Smooth muscle cell (in vitro differentiated cells): ENCODE measurements at regions not wholly inside any gene's neighbourhood (a gene's known extent, or its start where the extent isn't known, plus 50 kb on each side); places are given as distances from the start of the nearest gene placed in this dataset.
A peak's percentile ranks its signal among the peaks of the same experiment; 100 is the strongest.

Experiments
- DNase-seq: peaks from one replicate; lab custom pipeline; 2025; ENCODE audit not compliant: unreplicated experiment; lab: John Stamatoyannopoulos, UW
- H2AFZ ChIP-seq: fragments of 200-600 bp; sonication (generic); 2 replicates; pipeline ENCODE4 v1.6.0; 2016; ENCODE audit warnings: antibody characterized with exemption, low read depth, mild to moderate bottlenecking
- H3F3A ChIP-seq: fragments of 200-600 bp; sonication (generic); 2 replicates; pipeline ENCODE4 v1.6.0; 2017; ENCODE audit warnings: antibody characterized with exemption, low read depth
- H3K27ac ChIP-seq: fragments of 200-600 bp; sonication (generic); 2 replicates; pipeline ENCODE4 v1.5.1; 2016; ENCODE audit warnings: low read depth, mild to moderate bottlenecking
- H3K27me3 ChIP-seq: fragments of 200-600 bp; sonication (generic); 2 replicates; pipeline ENCODE4 v1.6.1; 2016; ENCODE audit warnings: low read depth, mild to moderate bottlenecking
- H3K36me3 ChIP-seq: fragments of 200-600 bp; sonication (generic); 2 replicates; pipeline ENCODE4 v1.5.1; 2016; ENCODE audit warnings: low read depth
- H3K4me1 ChIP-seq: fragments of 200-600 bp; sonication (generic); 2 replicates; pipeline ENCODE4 v1.5.1; 2016; ENCODE audit warnings: low read depth
- H3K4me2 ChIP-seq: fragments of 200-600 bp; sonication (generic); 2 replicates; pipeline ENCODE4 v1.6.0; 2016; ENCODE audit warnings: mild to moderate bottlenecking
- H3K4me3 ChIP-seq: fragments of 200-600 bp; sonication (generic); 2 replicates; pipeline ENCODE4 v1.5.1; 2016; ENCODE audit warnings: mild to moderate bottlenecking
- H3K79me2 ChIP-seq: fragments of 200-600 bp; sonication (generic); 2 replicates; pipeline ENCODE4 v1.6.0; 2016; ENCODE audit warnings: low read depth, mild to moderate bottlenecking
- H3K9ac ChIP-seq: fragments of 200-600 bp; sonication (generic); 2 replicates; pipeline ENCODE4 v1.6.0; 2016; ENCODE audit warnings: low read depth
- H3K9me3 ChIP-seq: fragments of 200-600 bp; sonication (generic); replicated peaks from 2 replicates; pipeline ENCODE4 v1.5.1; 2016; ENCODE audit warnings: low read depth
- H4K20me1 ChIP-seq: fragments of 200-600 bp; sonication (generic); 2 replicates; pipeline ENCODE4 v1.6.0; 2016; ENCODE audit warnings: low read depth
- WGBS: methylation state at CpG from one replicate; pipeline ENCODE4 v1.1.7; 2016; ENCODE audit warnings: low lambda C conversion rate; 5-methylcytosine and 5-hydroxymethylcytosine counted together
- TF ChIP-seq, protein P1 (sequence below): fragments of 200-600 bp; sonication (generic); IDR thresholded peaks from 2 replicates; pipeline ENCODE4 v1.5.1; 2017; ENCODE audit warnings: borderline replicate concordance, mild to moderate bottlenecking, antibody characterized with exemption; ENCODE audit not compliant: insufficient read depth, poor library complexity, severe bottlenecking

DNA sequence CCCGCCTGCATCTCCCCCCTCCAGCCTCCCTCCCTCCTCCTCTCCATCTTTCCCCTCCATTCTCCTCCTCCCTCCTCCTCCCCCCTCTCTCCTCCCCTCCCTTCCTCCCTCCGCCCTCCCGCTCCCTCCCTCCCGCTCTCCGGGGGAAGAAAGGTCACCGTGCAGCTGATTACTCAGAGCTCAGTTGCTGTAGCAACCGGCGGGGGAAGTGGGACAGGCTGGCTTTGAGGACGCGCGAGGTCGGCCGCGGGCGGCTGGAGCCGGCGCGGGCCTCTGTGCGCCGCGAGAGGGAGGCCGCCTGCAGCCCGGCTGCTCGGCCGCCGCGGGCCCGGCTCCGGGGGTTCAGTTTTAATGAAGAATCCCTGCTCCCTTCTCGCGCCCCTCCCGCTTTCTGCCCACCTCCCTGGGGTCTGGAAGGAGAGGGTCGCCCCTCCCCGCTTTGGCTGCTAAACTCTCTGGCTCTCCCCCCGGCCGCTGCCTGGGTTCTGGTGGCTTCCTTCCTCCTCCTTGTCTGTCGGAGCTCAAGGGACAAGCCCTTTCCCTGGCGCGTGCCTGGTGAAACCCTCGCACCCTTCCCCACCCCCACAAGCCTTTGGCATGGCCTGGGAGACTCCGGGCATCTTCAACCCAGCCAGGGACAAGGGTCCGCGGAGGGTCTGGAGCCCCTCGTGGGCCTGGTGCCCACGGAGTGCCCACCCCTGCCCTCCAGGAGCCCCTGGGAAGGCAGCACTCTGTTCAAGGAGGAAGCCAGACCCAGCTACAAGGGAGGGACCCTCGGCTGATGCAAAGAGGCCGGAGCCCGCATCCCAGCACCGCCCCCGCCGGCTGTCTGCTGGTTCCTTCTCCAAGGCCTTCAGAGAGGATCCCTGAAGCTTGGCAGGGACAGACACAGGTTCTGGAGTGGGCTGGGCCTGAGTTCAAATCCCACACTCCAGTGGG lies 160.3 kb downstream of the C9orf50 start:
- H3K9ac ChIP-seq: peak overlapping the region; percentile 93
- no peaks in the 10 kb centered on the region for H3K79me2 ChIP-seq
- H3K27ac ChIP-seq: peak overlapping the region; percentile 99
- TF ChIP-seq, protein P1, sequence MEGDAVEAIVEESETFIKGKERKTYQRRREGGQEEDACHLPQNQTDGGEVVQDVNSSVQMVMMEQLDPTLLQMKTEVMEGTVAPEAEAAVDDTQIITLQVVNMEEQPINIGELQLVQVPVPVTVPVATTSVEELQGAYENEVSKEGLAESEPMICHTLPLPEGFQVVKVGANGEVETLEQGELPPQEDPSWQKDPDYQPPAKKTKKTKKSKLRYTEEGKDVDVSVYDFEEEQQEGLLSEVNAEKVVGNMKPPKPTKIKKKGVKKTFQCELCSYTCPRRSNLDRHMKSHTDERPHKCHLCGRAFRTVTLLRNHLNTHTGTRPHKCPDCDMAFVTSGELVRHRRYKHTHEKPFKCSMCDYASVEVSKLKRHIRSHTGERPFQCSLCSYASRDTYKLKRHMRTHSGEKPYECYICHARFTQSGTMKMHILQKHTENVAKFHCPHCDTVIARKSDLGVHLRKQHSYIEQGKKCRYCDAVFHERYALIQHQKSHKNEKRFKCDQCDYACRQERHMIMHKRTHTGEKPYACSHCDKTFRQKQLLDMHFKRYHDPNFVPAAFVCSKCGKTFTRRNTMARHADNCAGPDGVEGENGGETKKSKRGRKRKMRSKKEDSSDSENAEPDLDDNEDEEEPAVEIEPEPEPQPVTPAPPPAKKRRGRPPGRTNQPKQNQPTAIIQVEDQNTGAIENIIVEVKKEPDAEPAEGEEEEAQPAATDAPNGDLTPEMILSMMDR: peak; percentile 7
- peak; percentile 79 for DNase-seq
- H3K9me3 ChIP-seq: no peaks in the 10 kb centered on the region
- H3F3A ChIP-seq: peaks cover 19% of the 10 kb centered on the region
- no peaks in the 10 kb centered on the region for H4K20me1 ChIP-seq
- H3K36me3 ChIP-seq: no peaks in the 10 kb centered on the region
- 3% methylated on average over 45 of the region's 51 CpGs for WGBS
- peak overlapping the region; percentile 86 for H3K4me2 ChIP-seq
- H3K4me1 ChIP-seq: peaks cover 46% of the 10 kb centered on the region
- H3K4me3 ChIP-seq: peak overlapping the region; percentile 43
- H3K27me3 ChIP-seq: no peaks in the 10 kb centered on the region
- H2AFZ ChIP-seq: peak overlapping the region; percentile 68

GRCh38 chr9:129459547-129460322 lies 161.2 kb downstream of the C9orf50 start:
- peaks cover 19% of the 10 kb centered on the region for H3F3A ChIP-seq
- no peaks in the 10 kb centered on the region for H3K36me3 ChIP-seq
- TF ChIP-seq, protein P1: no peak
- 33% methylated on average over 21 of the region's 29 CpGs for WGBS
- H3K4me3 ChIP-seq: no peak overlapping the region
- H3K9me3 ChIP-seq: no peaks in the 10 kb centered on the region
- no peak for DNase-seq
- H4K20me1 ChIP-seq: no peaks in the 10 kb centered on the region
- no peak overlapping the region for H2AFZ ChIP-seq
- peaks cover 46% of the 10 kb centered on the region for H3K4me1 ChIP-seq
- no peak overlapping the region for H3K9ac ChIP-seq
- no peaks in the 10 kb centered on the region for H3K27me3 ChIP-seq
- H3K27ac ChIP-seq: peak overlapping the region; percentile 69
- no peaks in the 10 kb centered on the region for H3K79me2 ChIP-seq
- H3K4me2 ChIP-seq: peak overlapping the region; percentile 11

DNA sequence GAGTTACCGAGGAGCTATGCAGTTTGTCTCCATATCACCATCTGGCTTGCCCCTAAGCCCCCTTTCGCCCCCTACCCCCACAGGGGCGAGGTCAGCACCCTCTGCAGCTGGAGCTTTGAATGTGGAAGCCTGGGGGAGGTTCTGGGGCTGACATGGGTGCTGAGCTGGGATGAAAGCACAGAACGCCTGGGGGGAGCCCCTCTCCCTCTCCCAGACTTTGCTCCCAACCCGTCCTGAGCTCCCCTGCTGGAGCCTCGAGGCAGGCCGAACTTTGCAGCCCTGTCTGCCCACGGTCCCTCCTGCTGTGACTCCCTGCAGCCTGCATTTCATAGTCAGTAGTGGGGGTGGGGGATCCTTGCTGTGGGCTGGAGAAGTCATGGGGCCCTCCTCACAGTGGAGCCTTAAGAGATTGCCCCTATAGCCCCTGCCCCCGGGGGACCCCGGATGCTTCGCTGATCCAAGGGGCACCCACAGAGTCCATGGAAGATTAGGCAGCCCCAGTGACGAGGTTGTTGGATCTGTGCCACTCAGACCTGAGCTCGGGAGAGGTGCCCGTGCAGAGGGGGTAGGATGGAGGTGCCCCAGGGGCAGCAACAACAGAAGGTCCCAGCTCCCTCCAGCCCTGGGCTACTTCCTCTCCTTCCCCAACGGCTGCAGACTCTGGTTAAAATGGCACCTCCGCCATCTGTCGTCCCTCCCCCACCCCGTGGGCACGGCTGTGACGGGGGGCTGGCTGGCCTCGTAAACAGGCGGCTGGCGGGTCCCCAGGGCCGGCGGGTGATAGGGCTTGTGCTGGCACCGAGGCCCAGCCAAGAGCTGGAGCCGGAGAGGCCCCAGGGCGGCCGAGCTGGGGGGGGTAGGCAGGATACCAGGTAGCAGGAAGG lies 162.0 kb downstream of the C9orf50 start:
- H3F3A ChIP-seq: peaks cover 19% of the 10 kb centered on the region
- no peaks in the 10 kb centered on the region for H4K20me1 ChIP-seq
- H3K9me3 ChIP-seq: no peaks in the 10 kb centered on the region
- H3K36me3 ChIP-seq: no peaks in the 10 kb centered on the region
- no peak overlapping the region for H3K4me3 ChIP-seq
- TF ChIP-seq, protein P1: no peak
- H2AFZ ChIP-seq: no peak overlapping the region
- H3K27me3 ChIP-seq: no peaks in the 10 kb centered on the region
- no peak overlapping the region for H3K9ac ChIP-seq
- peak; percentile 70 for DNase-seq
- peak overlapping the region; percentile 69 for H3K27ac ChIP-seq
- H3K4me2 ChIP-seq: peak overlapping the region; percentile 11
- peaks cover 41% of the 10 kb centered on the region for H3K4me1 ChIP-seq
- WGBS: 29% methylated on average over 29 of the region's 29 CpGs
- no peaks in the 10 kb centered on the region for H3K79me2 ChIP-seq
